ENCODE measurements at regions not wholly inside any gene's neighbourhood (a gene's known extent, or its start where the extent isn't known, plus 50 kb on each side); places are given as distances from the start of the nearest gene placed in this dataset.
"Not testable (repeated sequence)": the region's sequence is repeated elsewhere in the genome, so short reads cannot be mapped to it uniquely, and the experiment has no call there.

GRCh38 chr6:68497927-68498326, 137.2 kb upstream of the ADGRB3 start:
- DNase-seq (ENCODE audit: low read depth in 1 of 2, low spot score in 1 of 2) (no peak), ATAC-seq (no peak), FAIRE-seq (no peak)
- TF ChIP-seq, protein P1, sequence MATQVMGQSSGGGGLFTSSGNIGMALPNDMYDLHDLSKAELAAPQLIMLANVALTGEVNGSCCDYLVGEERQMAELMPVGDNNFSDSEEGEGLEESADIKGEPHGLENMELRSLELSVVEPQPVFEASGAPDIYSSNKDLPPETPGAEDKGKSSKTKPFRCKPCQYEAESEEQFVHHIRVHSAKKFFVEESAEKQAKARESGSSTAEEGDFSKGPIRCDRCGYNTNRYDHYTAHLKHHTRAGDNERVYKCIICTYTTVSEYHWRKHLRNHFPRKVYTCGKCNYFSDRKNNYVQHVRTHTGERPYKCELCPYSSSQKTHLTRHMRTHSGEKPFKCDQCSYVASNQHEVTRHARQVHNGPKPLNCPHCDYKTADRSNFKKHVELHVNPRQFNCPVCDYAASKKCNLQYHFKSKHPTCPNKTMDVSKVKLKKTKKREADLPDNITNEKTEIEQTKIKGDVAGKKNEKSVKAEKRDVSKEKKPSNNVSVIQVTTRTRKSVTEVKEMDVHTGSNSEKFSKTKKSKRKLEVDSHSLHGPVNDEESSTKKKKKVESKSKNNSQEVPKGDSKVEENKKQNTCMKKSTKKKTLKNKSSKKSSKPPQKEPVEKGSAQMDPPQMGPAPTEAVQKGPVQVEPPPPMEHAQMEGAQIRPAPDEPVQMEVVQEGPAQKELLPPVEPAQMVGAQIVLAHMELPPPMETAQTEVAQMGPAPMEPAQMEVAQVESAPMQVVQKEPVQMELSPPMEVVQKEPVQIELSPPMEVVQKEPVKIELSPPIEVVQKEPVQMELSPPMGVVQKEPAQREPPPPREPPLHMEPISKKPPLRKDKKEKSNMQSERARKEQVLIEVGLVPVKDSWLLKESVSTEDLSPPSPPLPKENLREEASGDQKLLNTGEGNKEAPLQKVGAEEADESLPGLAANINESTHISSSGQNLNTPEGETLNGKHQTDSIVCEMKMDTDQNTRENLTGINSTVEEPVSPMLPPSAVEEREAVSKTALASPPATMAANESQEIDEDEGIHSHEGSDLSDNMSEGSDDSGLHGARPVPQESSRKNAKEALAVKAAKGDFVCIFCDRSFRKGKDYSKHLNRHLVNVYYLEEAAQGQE (IDR thresholded peaks at IDR 0.05) = no peak
- TF ChIP-seq HOXA7 (CRISPR knock-in tag; IDR thresholded peaks at IDR 0.05) = no peak
- TF ChIP-seq CHD2 (IDR thresholded peaks at IDR 0.05; ENCODE audit: low read length, partially characterized antibody) = no peak
- TF ChIP-seq, protein P2, sequence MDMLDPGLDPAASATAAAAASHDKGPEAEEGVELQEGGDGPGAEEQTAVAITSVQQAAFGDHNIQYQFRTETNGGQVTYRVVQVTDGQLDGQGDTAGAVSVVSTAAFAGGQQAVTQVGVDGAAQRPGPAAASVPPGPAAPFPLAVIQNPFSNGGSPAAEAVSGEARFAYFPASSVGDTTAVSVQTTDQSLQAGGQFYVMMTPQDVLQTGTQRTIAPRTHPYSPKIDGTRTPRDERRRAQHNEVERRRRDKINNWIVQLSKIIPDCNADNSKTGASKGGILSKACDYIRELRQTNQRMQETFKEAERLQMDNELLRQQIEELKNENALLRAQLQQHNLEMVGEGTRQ (IDR thresholded peaks at IDR 0.05) = no peak
- no peak for TF ChIP-seq HMGXB4 (CRISPR knock-in tag; IDR thresholded peaks at IDR 0.05; ENCODE audit: borderline replicate concordance)
- TF ChIP-seq RAD21 (conservative IDR thresholded peaks at IDR 0.05 in 1 of 2, IDR thresholded peaks at IDR 0.05 in 1 of 2) = no peak
- no peak for TF ChIP-seq CEBPB (IDR thresholded peaks at IDR 0.05)
- TF ChIP-seq HEYL (CRISPR knock-in tag; IDR thresholded peaks at IDR 0.05) = no peak
- TF ChIP-seq ZFP36 (IDR thresholded peaks at IDR 0.05; ENCODE audit: borderline replicate concordance, partially characterized antibody) = no peak
- TF ChIP-seq HDAC2 (IDR thresholded peaks at IDR 0.05) = no peak
- no peak for TF ChIP-seq FOSL2 (IDR thresholded peaks at IDR 0.05)
- TF ChIP-seq FOSL2 (CRISPR knock-in tag; IDR thresholded peaks at IDR 0.05) = no peak
- TF ChIP-seq GATA3 (IDR thresholded peaks at IDR 0.05; ENCODE audit: borderline replicate concordance) = no peak
- no peak for TF ChIP-seq POLR2AphosphoS2 (conservative IDR thresholded peaks at IDR 0.05; ENCODE audit: low read length)
- no peak for TF ChIP-seq NPAS2 (CRISPR knock-in tag; IDR thresholded peaks at IDR 0.05; ENCODE audit: borderline replicate concordance)
- no peak for TF ChIP-seq NR3C1 (IDR thresholded peaks at IDR 0.05)
- Histone ChIP-seq H3K4me2 (no peak overlapping the region), H3K4me3 (no peak overlapping the region), H3K4me1 (no peaks in the 10 kb centered on the region), H3K27ac (no peak overlapping the region), H3K9me3 (no peaks in the 10 kb centered on the region)
- ChIA-PET CTCF (no interaction called here), POLR2A (no interaction called here)
- WGBS (ENCODE audit: missing lambda C conversion rate) = 52% methylated on average over 1 of the region's 1 CpG

GRCh38 chr6:68494880-68495279, 140.2 kb upstream of the ADGRB3 start:
- no CpG with 5 or more reads among the region's 3 CpGs for WGBS (ENCODE audit: missing lambda C conversion rate)
- H3K4me3 ChIP-seq; ATAC-seq; CTCF ChIA-PET; H3K27ac ChIP-seq; DNase-seq (ENCODE audit: low read depth in 1 of 2, low spot score in 1 of 2); FAIRE-seq; H3K9me3 ChIP-seq; H3K4me2 ChIP-seq; POLR2A ChIA-PET; H3K4me1 ChIP-seq: not testable (repeated sequence)

GRCh38 chr6:68476611-68477010, 158.5 kb upstream of the ADGRB3 start:
- WGBS (ENCODE audit: missing lambda C conversion rate) = 2% methylated on average over 2 of the region's 2 CpGs
- no peaks in the 10 kb centered on the region for H3K4me1 ChIP-seq
- ChIA-PET CTCF (no interaction called here), POLR2A (no interaction called here)
- H3K27ac ChIP-seq = no peak overlapping the region
- no peak for TF ChIP-seq BHLHE40 (IDR thresholded peaks at IDR 0.05; ENCODE audit: low read depth, low read length)
- no peak for TF ChIP-seq NFE2L2 (conservative IDR thresholded peaks at IDR 0.05; ENCODE audit: low read length)
- TF ChIP-seq FOSB (CRISPR knock-in tag; IDR thresholded peaks at IDR 0.05) = no peak
- no peak for TF ChIP-seq POLR2AphosphoS2 (conservative IDR thresholded peaks at IDR 0.05; ENCODE audit: low read length)
- TF ChIP-seq EHF (CRISPR knock-in tag; IDR thresholded peaks at IDR 0.05) = no peak
- TF ChIP-seq ZC3H11A (IDR thresholded peaks at IDR 0.05) = no peak
- TF ChIP-seq SREBF2 (IDR thresholded peaks at IDR 0.05) = no peak
- DNase-seq (ENCODE audit: low read depth in 1 of 2, low spot score in 1 of 2) = no peak
- H3K4me3 ChIP-seq = no peak overlapping the region
- no peak for FAIRE-seq
- ATAC-seq = no peak
- H3K4me2 ChIP-seq = no peak overlapping the region
- H3K9me3 ChIP-seq = no peaks in the 10 kb centered on the region

Measured in A549 (cell line).